HG02885 (cell line): ENCODE measurements at regions not wholly inside any gene's neighbourhood (a gene's known extent, or its start where the extent isn't known, plus 50 kb on each side); places are given as distances from the start of the nearest gene placed in this dataset.

Experiments
- ATAC-seq: cut with Tn5 transposase; IDR thresholded peaks from one replicate; pipeline ENCODE4 v1.9.1; 2021; ENCODE audit warnings: mild to moderate bottlenecking; ENCODE audit not compliant: unreplicated experiment, poor library complexity

- ATAC-seq: no peak
Measured at GRCh38 chr10:83037653-83038052, 1101.7 kb upstream of the GHITM start.

- ATAC-seq: no peak
Measured at GRCh38 chr10:83038631-83039030, 1100.7 kb upstream of the GHITM start.

- ATAC-seq: no peak
Measured at GRCh38 chr10:83045731-83046130, 1093.6 kb upstream of the GHITM start.

GRCh38 chr10:83050815-83051214 is 1088.5 kb upstream of the GHITM start:
- ATAC-seq: no peak

GRCh38 chr10:83062871-83063270 is 1076.4 kb upstream of the GHITM start:
- ATAC-seq: no peak

GRCh38 chr10:83073472-83073871 is 1065.8 kb upstream of the GHITM start:
- no peak for ATAC-seq

- ATAC-seq: no peak
Measured at GRCh38 chr10:83075016-83075814, 1064.1 kb upstream of the GHITM start.

GRCh38 chr10:83075815-83076355 is 1063.4 kb upstream of the GHITM start:
- no peak for ATAC-seq

- ATAC-seq: no peak
Measured at GRCh38 chr10:83076443-83076842, 1062.9 kb upstream of the GHITM start.

GRCh38 chr10:83078160-83078559 is 1061.1 kb upstream of the GHITM start:
- no peak for ATAC-seq

GRCh38 chr10:83078645-83079044 is 1060.7 kb upstream of the GHITM start:
- no peak for ATAC-seq

- ATAC-seq: no peak
Measured at GRCh38 chr10:83083831-83084230, 1055.5 kb upstream of the GHITM start.

GRCh38 chr10:83089335-83089734 is 1050.0 kb upstream of the GHITM start:
- no peak for ATAC-seq

- no peak for ATAC-seq
Measured at GRCh38 chr10:83104616-83105015, 1034.7 kb upstream of the GHITM start.

- no peak for ATAC-seq
Measured at GRCh38 chr10:83108565-83109333, 1030.6 kb upstream of the GHITM start.

GRCh38 chr10:83119346-83119745 is 1020.0 kb upstream of the GHITM start:
- ATAC-seq: no peak

- ATAC-seq: no peak
Measured at GRCh38 chr10:83122336-83122735, 1017.0 kb upstream of the GHITM start.

- no peak for ATAC-seq
Measured at GRCh38 chr10:83127942-83128575, 1011.2 kb upstream of the GHITM start.

GRCh38 chr10:83140811-83141210 is 998.5 kb upstream of the GHITM start:
- no peak for ATAC-seq

GRCh38 chr10:83142074-83142563 is 997.2 kb upstream of the GHITM start:
- no peak for ATAC-seq

- ATAC-seq: no peak
Measured at GRCh38 chr10:83144461-83144860, 994.8 kb upstream of the GHITM start.
